Activated naive CD4-positive, alpha-beta T cell (primary cell): ENCODE measurements at regions not wholly inside any gene's neighbourhood (a gene's known extent, or its start where the extent isn't known, plus 50 kb on each side); places are given as distances from the start of the nearest gene placed in this dataset.
"Not testable (repeated sequence)": the region's sequence is repeated elsewhere in the genome, so short reads cannot be mapped to it uniquely, and the experiment has no call there.

Experiments
- DNase-seq, 4 experiments: peaks; one replicate each; lab custom pipeline; 2025; lab: John Stamatoyannopoulos, UW

DNA sequence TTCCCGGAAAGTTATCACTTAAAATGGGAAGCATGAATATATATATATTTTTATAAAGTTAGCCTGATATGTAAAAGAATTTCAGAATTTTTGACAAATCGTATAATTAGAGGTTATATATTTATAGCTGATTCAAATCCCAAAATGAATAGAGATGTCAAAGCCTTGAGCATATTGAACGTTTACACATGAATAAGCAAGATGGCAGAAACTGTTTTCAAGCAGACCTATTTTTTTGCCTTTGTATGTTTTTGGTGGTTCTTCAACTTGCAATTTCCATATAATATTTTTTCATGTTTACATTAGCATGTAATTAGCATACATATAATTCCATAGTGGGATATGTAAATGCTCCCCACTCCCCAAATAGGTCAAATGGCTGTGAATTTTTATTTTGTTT, 189.9 kb downstream of the PRL start:
- no peak for DNase-seq

DNA sequence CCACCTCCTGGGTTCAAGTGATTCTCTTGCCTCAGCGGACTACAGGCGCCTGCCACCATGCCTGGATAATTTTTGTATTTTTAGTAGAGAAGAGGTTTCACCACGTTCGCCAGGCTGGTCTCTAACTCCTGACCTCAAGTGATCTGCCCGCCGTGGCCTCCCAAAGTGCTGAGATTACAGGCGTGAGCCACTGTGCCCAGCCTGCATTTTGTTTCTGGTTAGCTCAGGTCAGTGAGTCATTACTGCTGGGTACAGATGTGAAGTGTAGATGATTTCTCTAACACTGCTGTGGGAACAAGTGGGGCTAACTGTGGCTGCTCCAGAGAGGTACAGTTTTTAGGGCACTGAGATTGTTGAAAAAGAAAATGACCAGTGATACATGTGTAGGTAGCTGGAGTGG, 188.6 kb downstream of the PRL start:
- DNase-seq, result no peak

DNA sequence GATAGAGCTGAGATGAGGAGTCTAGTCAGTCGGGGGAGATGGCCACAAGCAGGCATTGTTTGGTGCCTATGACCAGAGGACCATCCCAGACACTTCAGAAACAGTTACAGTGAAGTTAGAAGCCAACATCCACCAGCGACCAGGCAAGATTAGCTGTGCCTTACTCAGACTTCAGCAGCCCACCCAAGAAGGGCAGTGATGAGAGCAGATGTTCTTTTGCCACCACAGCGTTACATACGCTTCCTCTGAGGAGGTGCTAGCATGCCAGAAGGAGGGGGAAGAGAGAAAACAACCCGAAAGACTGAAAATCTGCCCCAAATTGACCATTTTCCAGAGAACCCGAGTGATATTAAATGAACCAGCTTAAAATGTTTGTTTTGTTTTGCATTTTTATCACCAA, 186.8 kb downstream of the PRL start:
- DNase-seq, result no peak

DNA sequence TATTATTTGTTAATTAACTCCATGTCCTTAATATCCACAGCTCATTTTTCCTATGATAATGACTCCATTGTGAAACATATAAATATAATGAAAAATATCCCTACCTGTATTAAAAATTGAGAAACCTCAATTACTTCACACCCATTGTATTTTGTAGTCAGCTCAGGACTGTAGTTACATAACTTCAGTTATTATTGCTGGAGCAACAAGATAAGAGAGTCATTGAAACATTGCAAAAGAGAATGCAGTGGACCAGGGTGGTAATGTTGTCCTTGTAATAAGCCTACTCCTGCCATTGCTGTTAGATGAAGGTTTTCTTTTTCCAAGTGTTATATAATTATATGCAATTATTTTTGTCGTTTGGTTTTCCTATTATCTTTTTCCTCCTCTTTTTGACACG, 184.4 kb downstream of the PRL start:
- no peak for DNase-seq

DNA sequence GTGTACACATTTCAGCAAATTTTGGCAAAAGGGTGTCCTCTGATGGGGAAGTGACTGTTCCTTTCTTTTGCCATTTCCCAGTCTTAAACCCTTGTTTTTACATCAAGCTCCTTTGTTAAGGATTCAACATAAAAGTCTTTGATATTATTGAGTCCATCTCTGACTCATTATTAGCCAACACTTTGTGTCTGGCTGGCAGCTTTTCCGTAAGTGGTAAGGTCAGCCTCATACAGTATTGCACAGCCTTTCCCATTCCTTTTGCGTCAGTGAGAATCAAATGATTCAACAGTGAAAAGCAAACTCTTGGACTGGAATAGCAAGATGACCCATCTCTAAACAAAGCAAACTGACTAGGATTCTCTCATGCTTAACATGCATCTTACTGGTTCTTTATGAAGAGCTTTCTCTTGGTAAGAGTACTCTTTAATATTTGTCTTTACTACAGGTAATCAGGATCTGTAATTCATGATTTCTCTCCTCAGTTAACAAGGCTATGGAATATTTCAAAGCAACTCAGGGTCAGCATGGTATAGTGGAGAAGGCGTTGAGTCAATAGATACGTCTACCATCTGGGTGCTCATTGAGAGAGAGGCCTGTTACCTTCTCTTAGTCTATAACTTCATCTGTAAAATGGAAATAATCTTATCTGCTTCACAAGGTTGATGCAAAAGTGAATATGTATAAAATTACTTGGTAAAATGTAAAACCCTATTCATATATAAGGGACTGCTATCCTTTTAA, 183.6 kb downstream of the PRL start:
- DNase-seq, result no peak

- no peak for DNase-seq
Measured at GRCh38 chr6:22115559-22115958, 181.3 kb downstream of the PRL start.

GRCh38 chr6:22117631-22118030, 179.2 kb downstream of the PRL start:
- no peak for DNase-seq

GRCh38 chr6:22119500-22119899, 177.3 kb downstream of the PRL start:
- DNase-seq, result no peak

- no peak for DNase-seq
Measured at GRCh38 chr6:22124756-22125155, 172.1 kb downstream of the PRL start.

- no peak for DNase-seq
Measured at GRCh38 chr6:22126910-22127309, 169.9 kb downstream of the PRL start.

GRCh38 chr6:22129751-22130150, 167.1 kb downstream of the PRL start:
- DNase-seq, result no peak

GRCh38 chr6:22132656-22133055, 164.2 kb downstream of the PRL start:
- DNase-seq, result no peak

DNA sequence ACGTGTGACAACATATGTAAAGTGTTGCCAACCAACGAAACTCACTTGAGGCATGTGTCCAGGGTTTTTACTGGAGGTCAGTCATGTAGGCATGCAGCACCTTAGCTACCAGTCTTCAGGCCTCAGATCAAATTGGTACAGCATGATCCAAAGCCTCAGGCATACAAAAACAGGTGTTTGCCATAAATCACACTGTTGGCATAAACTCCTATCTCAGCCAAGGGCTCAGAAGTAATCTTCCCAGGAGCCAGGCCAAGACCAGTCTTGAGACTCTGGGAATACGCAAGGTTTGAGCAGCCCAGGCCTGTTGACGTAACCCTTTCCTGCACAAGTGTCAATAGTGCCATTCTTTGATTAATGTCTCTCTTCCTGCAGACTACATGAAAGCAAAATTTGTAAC, 163.5 kb downstream of the PRL start:
- no peak for DNase-seq

GRCh38 chr6:22134308-22134707, 162.5 kb downstream of the PRL start:
- no peak for DNase-seq

DNA sequence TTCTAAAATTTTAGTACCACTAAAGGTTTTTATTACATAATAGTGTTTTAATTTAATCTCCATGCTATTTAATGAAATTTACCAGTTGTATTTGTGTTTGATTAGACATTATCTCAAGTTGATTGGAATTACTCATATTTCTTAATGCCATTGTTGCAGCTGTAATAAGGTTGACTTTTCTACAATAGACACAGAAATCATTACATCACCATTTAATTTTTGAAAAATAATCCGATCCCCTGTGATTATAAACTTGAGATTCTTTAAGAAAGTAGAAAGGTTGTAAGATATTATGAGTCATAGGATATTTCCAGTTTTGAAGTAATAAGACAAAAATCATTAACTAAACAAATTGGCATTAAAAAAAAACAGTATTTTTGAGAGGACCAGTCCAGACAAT, 161.4 kb downstream of the PRL start:
- DNase-seq, result no peak

DNA sequence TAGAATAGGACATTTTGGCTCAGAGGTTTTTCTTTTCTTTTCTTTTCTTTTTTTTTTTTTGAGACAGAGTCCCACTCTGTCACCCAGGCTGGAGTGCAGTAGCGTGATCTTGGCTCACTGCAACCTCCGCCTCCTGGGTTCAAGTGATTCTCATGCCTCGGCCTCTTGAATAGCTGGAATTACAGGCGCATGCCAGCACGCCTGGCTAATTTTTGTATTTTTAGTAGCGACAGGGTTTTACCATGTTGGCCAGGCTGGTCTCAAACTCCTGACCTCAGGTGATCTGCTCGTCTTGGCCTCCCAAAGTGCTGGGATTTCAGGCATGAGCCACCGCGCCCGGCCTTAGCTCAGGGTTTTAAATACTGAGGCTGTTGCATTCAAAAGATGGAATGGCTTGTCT, 156.1 kb downstream of the PRL start:
- not testable (repeated sequence) for DNase-seq

DNA sequence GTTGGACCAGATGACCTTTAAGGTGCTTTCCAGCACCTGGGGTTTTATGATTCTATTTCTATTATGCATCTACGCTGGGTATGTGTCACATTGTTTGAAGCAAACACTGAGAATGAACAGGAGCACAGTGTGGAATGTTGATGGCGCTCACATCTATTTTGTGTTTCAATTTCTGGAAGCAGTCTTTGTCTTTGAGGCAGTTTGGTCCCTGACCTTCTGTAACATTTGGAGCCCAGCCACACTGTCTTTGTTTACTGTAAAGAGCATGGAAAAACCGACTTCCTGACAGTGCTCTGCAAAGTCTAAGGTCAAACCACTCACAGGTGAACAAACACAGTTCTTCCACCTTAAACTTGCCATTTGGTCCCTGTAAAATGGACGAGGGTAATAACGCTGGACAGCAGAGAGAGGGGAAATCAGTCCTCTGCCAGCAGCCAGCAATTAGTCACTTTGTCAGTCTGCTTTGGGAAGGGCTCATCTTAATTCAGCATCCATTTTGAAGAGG, 155.5 kb downstream of the PRL start:
- DNase-seq, result no peak

- DNase-seq, result no peak
Measured at GRCh38 chr6:22142856-22143255, 154.0 kb downstream of the PRL start.

- no peak for DNase-seq
Measured at GRCh38 chr6:22145376-22145775, 151.5 kb downstream of the PRL start.

DNA sequence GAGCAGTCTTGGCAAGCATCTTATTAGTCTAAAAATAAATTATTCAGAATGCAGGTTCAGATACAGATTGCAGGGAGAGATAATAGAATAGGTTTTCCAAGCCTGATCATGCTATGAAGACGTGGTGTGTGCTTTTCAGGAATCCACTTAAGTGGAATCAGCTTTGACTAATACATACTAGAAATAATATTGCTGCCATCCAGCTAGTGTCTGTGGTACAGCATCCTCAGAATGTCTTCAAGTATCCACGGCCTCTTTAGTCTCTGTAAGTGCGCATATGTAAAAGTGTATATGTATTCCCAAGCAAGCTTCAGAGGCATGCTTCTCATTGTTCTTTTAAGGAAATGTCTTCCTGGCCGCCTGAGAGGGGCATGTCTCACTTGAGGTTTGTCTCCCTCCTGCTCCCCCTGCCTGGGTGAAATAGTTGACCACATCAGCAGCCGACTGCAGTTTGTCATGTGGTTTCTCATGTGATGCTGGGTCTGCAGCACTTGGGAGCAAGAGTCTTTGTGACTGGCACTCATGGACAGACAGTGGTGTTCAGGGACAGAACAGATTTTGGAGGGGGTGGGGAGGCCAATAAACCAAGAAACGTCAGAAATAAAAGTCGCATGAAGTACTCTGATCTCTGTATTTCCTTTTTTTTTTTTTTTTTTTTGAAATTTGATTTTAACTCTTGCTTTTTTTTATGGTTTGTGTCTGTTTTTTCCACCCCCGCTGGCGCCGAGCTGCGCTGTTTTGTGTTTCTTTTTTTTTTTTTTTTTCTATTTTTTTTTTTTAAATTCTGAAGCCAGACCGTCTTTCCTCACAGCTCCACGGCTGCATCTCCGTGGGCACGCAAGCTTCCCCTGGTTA, 150.8 kb downstream of the PRL start:
- DNase-seq, result no peak

GRCh38 chr6:22146678-22146930, 150.2 kb downstream of the PRL start:
- no peak for DNase-seq

- no peak for DNase-seq
Measured at GRCh38 chr6:22146931-22147701, 149.7 kb downstream of the PRL start.
